ENCODE measurements at regions not wholly inside any gene's neighbourhood (a gene's known extent, or its start where the extent isn't known, plus 50 kb on each side); places are given as distances from the start of the nearest gene placed in this dataset.

- TF ChIP-seq POLR2AphosphoS5 (IDR thresholded peaks at IDR 0.05): no peak
- TF ChIP-seq CTCF (IDR thresholded peaks at IDR 0.05): no peak
- no peak for TF ChIP-seq POLR2A (IDR thresholded peaks at IDR 0.05)
Measured at GRCh38 chr10:21388589-21388988, 136.9 kb downstream of the SKIDA1 start.

All from breast epithelium (tissue), 3 donors.